GM06990 (cell line): ENCODE measurements at regions not wholly inside any gene's neighbourhood (a gene's known extent, or its start where the extent isn't known, plus 50 kb on each side); places are given as distances from the start of the nearest gene placed in this dataset.
"Not testable (repeated sequence)": the region's sequence is repeated elsewhere in the genome, so short reads cannot be mapped to it uniquely, and the experiment has no call there.

ENCODE experiments used
- DNase-seq: peaks from one replicate; pipeline ENCODE4 v3.0.0-alpha.2; 2011; ENCODE audit not compliant: insufficient read length; ENCODE audit errors: extremely low read depth
- H3K27me3 ChIP-seq: replicated peaks from 2 replicates; pipeline ENCODE4 v1.6.0; 2011; ENCODE audit warnings: low read length; ENCODE audit not compliant: control insufficient read depth, insufficient read depth
- H3K36me3 ChIP-seq: 2 replicates; pipeline ENCODE4 v1.5.1; 2011; ENCODE audit warnings: low read length; ENCODE audit not compliant: control insufficient read depth, insufficient read depth
- H3K4me3 ChIP-seq: replicated peaks from 2 replicates; pipeline ENCODE4 v1.5.1; 2011; ENCODE audit warnings: low read depth, mild to moderate bottlenecking, control low read depth, low read length
- TF ChIP-seq, protein P1 (sequence below): IDR thresholded peaks from 2 replicates; pipeline ENCODE4 v1.5.1; 2011; ENCODE audit warnings: low read length, control low read depth, mild to moderate bottlenecking, inconsistent platforms; ENCODE audit not compliant: insufficient read depth, poor library complexity, severe bottlenecking

DNA sequence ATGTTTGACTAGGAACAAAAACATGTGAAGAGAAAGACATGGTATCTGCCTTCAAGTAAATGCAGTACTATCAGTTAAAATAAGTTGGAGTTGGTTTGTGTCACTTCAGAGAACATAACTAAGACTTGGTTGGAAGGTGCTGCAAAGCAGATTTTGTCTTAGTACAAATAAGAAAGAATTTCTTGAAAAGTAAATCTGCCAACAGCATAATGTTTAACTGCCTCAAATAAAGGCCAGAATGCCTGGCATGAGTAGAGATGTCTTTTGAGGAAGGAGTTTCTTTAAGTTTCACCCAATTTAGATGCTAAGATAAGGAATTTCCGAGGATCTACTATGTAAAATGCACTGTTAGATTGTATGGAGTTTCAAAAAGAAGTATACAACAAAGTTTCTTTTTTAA, 409.7 kb downstream of the PIK3C3 start:
- Histone ChIP-seq H3K36me3 (no peaks in the 10 kb centered on the region), H3K4me3 (no peak overlapping the region), H3K27me3 (no peaks in the 10 kb centered on the region)
- TF ChIP-seq, protein P1, sequence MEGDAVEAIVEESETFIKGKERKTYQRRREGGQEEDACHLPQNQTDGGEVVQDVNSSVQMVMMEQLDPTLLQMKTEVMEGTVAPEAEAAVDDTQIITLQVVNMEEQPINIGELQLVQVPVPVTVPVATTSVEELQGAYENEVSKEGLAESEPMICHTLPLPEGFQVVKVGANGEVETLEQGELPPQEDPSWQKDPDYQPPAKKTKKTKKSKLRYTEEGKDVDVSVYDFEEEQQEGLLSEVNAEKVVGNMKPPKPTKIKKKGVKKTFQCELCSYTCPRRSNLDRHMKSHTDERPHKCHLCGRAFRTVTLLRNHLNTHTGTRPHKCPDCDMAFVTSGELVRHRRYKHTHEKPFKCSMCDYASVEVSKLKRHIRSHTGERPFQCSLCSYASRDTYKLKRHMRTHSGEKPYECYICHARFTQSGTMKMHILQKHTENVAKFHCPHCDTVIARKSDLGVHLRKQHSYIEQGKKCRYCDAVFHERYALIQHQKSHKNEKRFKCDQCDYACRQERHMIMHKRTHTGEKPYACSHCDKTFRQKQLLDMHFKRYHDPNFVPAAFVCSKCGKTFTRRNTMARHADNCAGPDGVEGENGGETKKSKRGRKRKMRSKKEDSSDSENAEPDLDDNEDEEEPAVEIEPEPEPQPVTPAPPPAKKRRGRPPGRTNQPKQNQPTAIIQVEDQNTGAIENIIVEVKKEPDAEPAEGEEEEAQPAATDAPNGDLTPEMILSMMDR = no peak
- DNase-seq = no peak

DNA sequence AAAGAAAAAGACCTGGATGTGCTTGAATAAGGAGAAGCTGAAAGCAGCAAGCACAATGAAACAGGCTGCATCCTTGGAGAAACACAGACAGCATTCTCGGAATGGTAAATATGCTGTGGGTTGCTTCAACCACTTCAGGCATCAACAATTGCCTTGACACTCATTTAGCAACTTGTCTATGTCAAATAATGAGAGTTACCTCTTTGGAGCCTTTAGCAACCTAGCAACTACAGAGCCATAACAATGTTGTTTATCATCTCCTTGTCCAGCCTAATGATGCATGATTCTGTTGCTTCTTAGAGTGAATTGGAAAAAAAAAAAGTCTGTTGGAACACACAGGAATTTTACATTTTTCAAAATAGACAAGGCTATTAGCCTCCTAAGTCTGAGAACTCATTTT, 410.6 kb downstream of the PIK3C3 start:
- TF ChIP-seq, protein P1 = no peak
- H3K36me3 ChIP-seq = no peaks in the 10 kb centered on the region
- no peaks in the 10 kb centered on the region for H3K27me3 ChIP-seq
- H3K4me3 ChIP-seq = no peak overlapping the region
- no peak for DNase-seq

DNA sequence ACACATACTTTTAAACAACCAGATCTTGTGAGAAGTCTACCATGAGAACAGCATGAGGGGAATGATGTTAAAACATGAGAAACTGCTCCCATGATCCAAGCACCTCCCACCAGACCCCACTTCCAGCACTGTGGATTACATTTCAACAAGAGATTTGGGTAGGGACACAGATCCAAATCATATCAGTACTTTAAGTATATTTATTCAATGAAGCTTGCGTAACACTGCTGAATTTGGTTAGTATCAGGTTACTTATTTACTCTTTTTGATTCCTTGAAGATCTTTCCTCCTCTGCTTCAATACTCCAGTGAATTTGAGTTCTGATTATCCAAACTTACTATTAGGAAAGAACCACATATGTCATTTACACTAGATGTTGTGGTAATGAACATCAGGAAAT, 418.6 kb downstream of the PIK3C3 start:
- no peak overlapping the region for H3K4me3 ChIP-seq
- no peaks in the 10 kb centered on the region for H3K36me3 ChIP-seq
- no peak for DNase-seq
- TF ChIP-seq, protein P1 = no peak
- H3K27me3 ChIP-seq = no peaks in the 10 kb centered on the region

DNA sequence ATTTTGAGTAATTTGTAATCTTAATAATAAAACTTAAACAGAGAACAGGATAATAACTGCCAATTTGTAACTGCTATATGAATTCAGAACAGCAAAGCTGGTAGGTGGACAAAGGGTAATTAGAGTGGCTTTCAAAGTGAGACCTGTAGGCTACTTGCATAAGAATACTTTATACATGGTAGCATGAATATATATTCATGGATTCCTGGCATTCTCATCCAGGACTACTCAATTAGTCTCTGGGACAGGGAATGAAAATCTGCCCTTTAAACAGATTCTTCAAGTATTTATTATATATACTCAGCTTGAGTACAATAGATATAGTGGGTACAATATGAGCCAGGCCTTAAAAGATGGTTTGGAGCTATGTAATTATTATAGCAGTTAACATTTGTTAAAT, 419.9 kb downstream of the PIK3C3 start:
- no peak for DNase-seq

DNA sequence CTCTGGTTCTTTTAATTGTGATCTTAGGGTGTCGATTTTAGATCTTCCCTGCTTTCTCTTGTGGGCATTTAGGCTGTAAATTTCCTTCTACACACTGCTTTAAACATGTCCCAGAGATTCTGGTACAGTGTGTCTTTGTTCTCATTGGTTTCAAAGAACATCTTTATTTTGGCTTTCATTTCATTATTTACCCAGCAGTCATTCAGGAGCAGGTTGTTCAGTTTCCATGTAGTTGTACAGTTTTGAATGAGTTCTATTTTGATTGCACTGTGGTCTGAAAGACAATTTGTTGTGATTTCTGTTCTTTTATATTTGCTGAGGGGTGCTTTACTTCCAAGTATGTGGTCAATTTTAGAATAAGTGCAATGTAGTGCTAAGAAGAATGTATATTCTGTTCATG, 423.8 kb downstream of the PIK3C3 start:
- not testable (repeated sequence) for H3K27me3 ChIP-seq, H3K36me3 ChIP-seq, H3K4me3 ChIP-seq, DNase-seq

More for the DNA sequence above, 419.9 kb downstream of the PIK3C3 start:
- Histone ChIP-seq H3K27me3 (no peaks in the 10 kb centered on the region), H3K36me3 (no peaks in the 10 kb centered on the region), H3K4me3 (no peak overlapping the region)
- TF ChIP-seq, protein P1 = no peak

DNA sequence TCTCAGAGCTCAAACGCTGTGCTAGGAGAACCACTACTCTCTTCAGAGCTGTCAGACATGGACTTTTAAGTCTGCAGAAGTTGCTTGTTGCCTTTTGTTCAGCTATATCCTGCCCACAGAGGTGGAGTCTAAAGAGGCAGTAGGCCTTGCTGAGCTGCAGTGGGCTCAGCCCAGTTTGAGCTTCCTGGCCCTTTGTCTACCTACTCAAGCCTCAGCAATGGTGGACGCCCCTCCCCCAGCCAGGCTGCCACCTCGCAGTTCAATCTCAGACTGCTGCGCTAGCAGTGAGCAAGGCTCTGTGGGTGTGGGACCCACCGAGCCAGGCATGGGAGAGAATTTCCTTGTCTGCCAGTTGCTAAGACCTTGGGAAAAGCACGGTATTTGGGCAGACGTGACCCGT, 426.2 kb downstream of the PIK3C3 start:
- DNase-seq, H3K4me3 ChIP-seq, H3K36me3 ChIP-seq, H3K27me3 ChIP-seq: not testable (repeated sequence)

DNA sequence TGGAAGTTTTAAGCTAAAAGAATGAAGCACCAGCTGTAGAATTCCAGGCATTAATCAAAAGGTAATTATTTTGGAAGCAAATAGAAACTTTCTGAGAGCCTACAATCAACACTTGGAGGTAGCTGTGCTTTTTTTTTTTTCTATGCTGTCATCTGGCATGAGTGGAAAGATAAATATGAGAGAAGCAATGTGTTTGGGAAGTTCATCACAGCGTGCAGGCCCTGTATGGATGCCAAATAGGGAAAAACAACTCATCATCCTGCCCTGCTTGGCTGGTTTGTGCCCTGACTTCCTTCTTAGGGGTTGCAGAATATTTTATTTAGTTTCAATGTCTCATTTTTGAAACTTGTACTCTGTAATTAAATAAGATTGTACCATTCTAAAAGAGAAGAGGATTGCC, 437.4 kb downstream of the PIK3C3 start:
- Histone ChIP-seq H3K36me3 (no peaks in the 10 kb centered on the region), H3K27me3 (no peaks in the 10 kb centered on the region), H3K4me3 (no peak overlapping the region)
- TF ChIP-seq, protein P1 = no peak
- DNase-seq = no peak
